SK-N-SH (cell line): ENCODE measurements at regions not wholly inside any gene's neighbourhood (a gene's known extent, or its start where the extent isn't known, plus 50 kb on each side); places are given as distances from the start of the nearest gene placed in this dataset.

ENCODE experiments used
- CTCF ChIA-PET: fragments of 300-600, 350-600 bp; formaldehyde crosslinking; extraction: SDS; loops from one replicate; lab custom pipeline; 2021; lab: Yijun Ruan, JAX
- POLR2A ChIA-PET: fragments of 350-600 bp; sonication (Branson Sonifier 250); formaldehyde crosslinking; extraction: SDS; loops from one replicate; lab custom pipeline; 2020; ENCODE audit warnings: antibody characterized with exemption, inconsistent platforms; lab: Yijun Ruan, JAX
- DNase-seq: peaks from one replicate; pipeline ENCODE4 v3.0.0; 2012
- H2AFZ ChIP-seq: fragments of 200-600 bp; sonication (generic); 2 replicates; pipeline ENCODE4 v1.8.1; 2016; ENCODE audit warnings: antibody characterized with exemption, mild to moderate bottlenecking, low read depth
- H3F3A ChIP-seq: fragments of 200-600 bp; sonication (generic); replicated peaks from 2 replicates; pipeline ENCODE3; 2016; ENCODE audit warnings: antibody characterized with exemption, mild to moderate bottlenecking; ENCODE audit not compliant: insufficient read depth
- H3K27ac ChIP-seq, 2 experiments: fragments of 200-500 bp in 1 of 2; fragments of 200-600 bp in 1 of 2; sonication (Bioruptor generic) in 1 of 2; sonication (generic), shearing (Covaris generic) in 1 of 2; 2 replicates each; pipeline versions ENCODE4 v1.5.1 to v1.6.1; 2014 to 2016; ENCODE audit warnings: low read depth in 2 of 2, inconsistent platforms in 1 of 2, low read length in 1 of 2, mild to moderate bottlenecking in 1 of 2, mixed read lengths in 1 of 2
- H3K27me3 ChIP-seq: fragments of 200-600 bp; sonication (generic), shearing (Covaris generic); 2 replicates; pipeline ENCODE4 v1.6.1; 2016; ENCODE audit warnings: mixed run types; ENCODE audit not compliant: insufficient read depth
- H3K36me3 ChIP-seq, 2 experiments: fragments of 200-500 bp in 1 of 2; fragments of 200-600 bp in 1 of 2; sonication (Bioruptor generic) in 1 of 2; sonication (generic) in 1 of 2; replicated peaks in 1 of 2; 2 replicates each; pipeline versions ENCODE3 to v1.5.1; 2014 to 2016; ENCODE audit warnings: low read length in 1 of 2, mild to moderate bottlenecking in 1 of 2; ENCODE audit not compliant: insufficient read depth in 2 of 2, control insufficient read depth in 1 of 2
- H3K4me1 ChIP-seq, 2 experiments: fragments of 200-500 bp in 1 of 2; fragments of 200-600 bp in 1 of 2; sonication (Bioruptor generic) in 1 of 2; sonication (generic), shearing (Covaris generic) in 1 of 2; 2 replicates each; pipeline versions ENCODE4 v1.5.1 to v1.6.1; 2014 to 2016; ENCODE audit warnings: low read depth in 1 of 2, low read length in 1 of 2, mixed run types in 1 of 2; ENCODE audit not compliant: insufficient read depth in 2 of 2, control insufficient read depth in 1 of 2
- H3K4me2 ChIP-seq: fragments of 200-600 bp; sonication (generic), shearing (Covaris generic); 2 replicates; pipeline ENCODE4 v1.6.1; 2017; ENCODE audit warnings: mixed run types
- H3K4me3 ChIP-seq, 2 experiments: fragments of 200-500 bp in 1 of 2; fragments of 200-600 bp in 1 of 2; sonication (Bioruptor generic) in 1 of 2; sonication (generic), shearing (Covaris generic) in 1 of 2; 2 replicates each; pipeline versions ENCODE4 v1.5.1 to v1.8.1; 2014 to 2016; ENCODE audit warnings: low read depth in 2 of 2, inconsistent platforms in 1 of 2, low read length in 1 of 2, mild to moderate bottlenecking in 1 of 2, mixed read lengths in 1 of 2, moderate library complexity in 1 of 2
- H3K79me2 ChIP-seq: fragments of 200-600 bp; sonication (generic); 2 replicates; pipeline ENCODE4 v1.8.1; 2017; ENCODE audit warnings: mild to moderate bottlenecking; ENCODE audit not compliant: insufficient read depth
- H3K9ac ChIP-seq: fragments of 200-600 bp; sonication (generic); 2 replicates; pipeline ENCODE4 v1.6.1; 2017; ENCODE audit warnings: mixed run types
- H3K9me2 ChIP-seq: fragments of 200-600 bp; sonication (generic); 2 replicates; pipeline ENCODE4 v1.6.1; 2017; ENCODE audit warnings: mixed run types
- H3K9me3 ChIP-seq: fragments of 200-600 bp; sonication (generic); 2 replicates; pipeline ENCODE4 v1.6.1; 2017; ENCODE audit warnings: mixed run types, mild to moderate bottlenecking, moderate library complexity
- H4K20me1 ChIP-seq: fragments of 200-600 bp; sonication (generic); 2 replicates; pipeline ENCODE4 v1.6.1; 2017; ENCODE audit warnings: mild to moderate bottlenecking, mixed run types; ENCODE audit not compliant: insufficient read depth
- CTCF ChIP-seq: fragments of 200-600 bp; sonication (generic); IDR thresholded peaks from 2 replicates; pipeline ENCODE4 v1.6.1; 2017; ENCODE audit warnings: antibody characterized with exemption, mild to moderate bottlenecking, moderate library complexity
- ELF1 ChIP-seq: IDR thresholded peaks from 2 replicates; pipeline ENCODE4 v1.4.0; 2012
- EP300 ChIP-seq, 2 experiments: IDR thresholded peaks; 2 replicates each; pipeline versions ENCODE4 v1.4.0 to v1.6.1; 2012; ENCODE audit warnings: borderline replicate concordance in 1 of 2, low read depth in 1 of 2, low read length in 1 of 2
- FOSL2 ChIP-seq: IDR thresholded peaks from 2 replicates; pipeline ENCODE4 v1.4.0; 2012; ENCODE audit warnings: low read depth, mild to moderate bottlenecking, moderate library complexity, borderline replicate concordance
- GABPA ChIP-seq: IDR thresholded peaks from 2 replicates; pipeline ENCODE4 v1.4.0; 2012; ENCODE audit warnings: low read depth, mild to moderate bottlenecking
- GATA2 ChIP-seq: sonication (generic); formaldehyde crosslinking; IDR thresholded peaks from 2 replicates; pipeline ENCODE4 v1.5.0; 2020; ENCODE audit warnings: mild to moderate bottlenecking, missing genetic modification reagents
- IRF3 ChIP-seq: fragments of 150-350 bp; IDR thresholded peaks from 2 replicates; pipeline ENCODE4 v1.6.1; 2016; ENCODE audit warnings: mild to moderate bottlenecking, low read depth, low read length
- JUND ChIP-seq: IDR thresholded peaks from 2 replicates; pipeline ENCODE4 v1.4.0; 2012
- MXI1 ChIP-seq: IDR thresholded peaks from 2 replicates; pipeline ENCODE4 v1.6.1; 2012; ENCODE audit warnings: mild to moderate bottlenecking, low read depth, low read length, improper control_type of control experiment
- NFIC ChIP-seq: IDR thresholded peaks from 2 replicates; pipeline ENCODE4 v1.4.0; 2012; ENCODE audit warnings: borderline replicate concordance
- NRF1 ChIP-seq: IDR thresholded peaks from 2 replicates; pipeline ENCODE4 v1.6.1; 2012; ENCODE audit warnings: low read depth, mild to moderate bottlenecking, low read length
- PBX3 ChIP-seq: IDR thresholded peaks from 2 replicates; pipeline ENCODE4; 2012
- RFX5 ChIP-seq: IDR thresholded peaks from 2 replicates; pipeline ENCODE4 v1.6.1; 2012; ENCODE audit warnings: mild to moderate bottlenecking, improper control_type of control experiment, low read length
- RXRA ChIP-seq: IDR thresholded peaks from 2 replicates; pipeline ENCODE4 v1.4.0; 2012; ENCODE audit warnings: low read depth, mild to moderate bottlenecking, borderline replicate concordance
- SIN3A ChIP-seq: IDR thresholded peaks from 2 replicates; pipeline ENCODE4 v1.6.1; 2012; ENCODE audit warnings: low read depth, mild to moderate bottlenecking, low read length, moderate library complexity, borderline replicate concordance
- SMC3 ChIP-seq: IDR thresholded peaks from 2 replicates; pipeline ENCODE4 v1.6.1; 2012; ENCODE audit warnings: low read depth, low read length, improper control_type of control experiment
- TAF1 ChIP-seq: IDR thresholded peaks from 2 replicates; pipeline ENCODE4 v1.6.1; 2012; ENCODE audit warnings: low read depth, mild to moderate bottlenecking, low read length, moderate library complexity, borderline replicate concordance
- TCF12 ChIP-seq: IDR thresholded peaks from 2 replicates; pipeline ENCODE4 v1.4.0; 2012
- TEAD4 ChIP-seq: IDR thresholded peaks from 2 replicates; pipeline ENCODE4 v1.4.0; 2012; ENCODE audit warnings: mild to moderate bottlenecking, borderline replicate concordance; ENCODE audit not compliant: insufficient read depth
- USF1 ChIP-seq: IDR thresholded peaks from 2 replicates; pipeline ENCODE4 v1.4.0; 2012; ENCODE audit warnings: low read depth, borderline replicate concordance
- USF2 ChIP-seq: fragments of 150-350 bp; IDR thresholded peaks from 2 replicates; pipeline ENCODE4 v1.6.1; 2017; ENCODE audit warnings: antibody characterized with exemption, low read length, low read depth, borderline replicate concordance
- YY1 ChIP-seq: IDR thresholded peaks from 2 replicates; pipeline ENCODE4 v1.4.0; 2012; ENCODE audit warnings: low read depth, mild to moderate bottlenecking
- ZBTB33 ChIP-seq: IDR thresholded peaks from 2 replicates; pipeline ENCODE4 v1.4.0; 2012; ENCODE audit warnings: low read depth, borderline replicate concordance
- WGBS: methylation state at CpG from one replicate; pipeline ENCODE4 v1.1.6; 2017; ENCODE audit warnings: low lambda C conversion rate; 5-methylcytosine and 5-hydroxymethylcytosine counted together

- Histone ChIP-seq H3K9ac (no peak overlapping the region), H3K9me3 (no peaks in the 10 kb centered on the region), H4K20me1 (no peaks in the 10 kb centered on the region), H3K79me2 (no peaks in the 10 kb centered on the region), H3K27ac (no peak overlapping the region), H3F3A (no peaks in the 10 kb centered on the region), H3K9me2 (no peaks in the 10 kb centered on the region), H3K4me2 (no peak overlapping the region), H2AFZ (no peak overlapping the region), H3K27me3 (no peaks in the 10 kb centered on the region)
- 50% methylated on average over 1 of the region's 1 CpG for WGBS
- ChIA-PET CTCF (no interaction called here), POLR2A (no interaction called here)
- TF ChIP-seq JUND: no peak
- no peak for TF ChIP-seq NRF1
- TF ChIP-seq MXI1: no peak
- no peak for TF ChIP-seq IRF3
- TF ChIP-seq SMC3: no peak
- TF ChIP-seq GATA2 (CRISPR knock-in tag): no peak
- TF ChIP-seq YY1: no peak
- TF ChIP-seq NFIC: no peak
- no peak for TF ChIP-seq SIN3A
- no peak for TF ChIP-seq RXRA
- TF ChIP-seq PBX3: no peak
- TF ChIP-seq RFX5: no peak
- no peak for TF ChIP-seq TAF1
- TF ChIP-seq FOSL2: no peak
- TF ChIP-seq ZBTB33: no peak
- TF ChIP-seq, all 33 proteins: peak for 0
- Histone ChIP-seq H3K4me1 (peaks cover 0 to 19% of the 10 kb centered on the region in 2 experiments; a peak in 2 of 4 replicates), H3K36me3 (no peaks in the 10 kb centered on the region), H3K4me3 (no peak overlapping the region)
- no peak for DNase-seq
These were observed 52.9 kb upstream of the TPRG1 start for GRCh38 chr3:189118896-189119295.

GRCh38 chr3:189119950-189120349, 51.8 kb upstream of the TPRG1 start:
- Histone ChIP-seq H3K4me3 (no peak overlapping the region), H3K4me2 (no peak overlapping the region), H3K9me3 (no peaks in the 10 kb centered on the region), H3K27ac (no peak overlapping the region), H4K20me1 (no peaks in the 10 kb centered on the region), H3K9me2 (no peaks in the 10 kb centered on the region), H3K9ac (no peak overlapping the region), H2AFZ (no peak overlapping the region), H3K36me3 (no peaks in the 10 kb centered on the region), H3F3A (no peaks in the 10 kb centered on the region), H3K79me2 (no peaks in the 10 kb centered on the region), H3K4me1 (peaks cover 0 to 27% of the 10 kb centered on the region in 2 experiments; a peak in 2 of 4 replicates), H3K27me3 (no peaks in the 10 kb centered on the region)
- DNase-seq: no peak
- POLR2A ChIA-PET: no interaction called here
- CTCF ChIA-PET: no interaction called here
- 62% methylated on average over 3 of the region's 3 CpGs for WGBS
- TF ChIP-seq EP300 (IDR thresholded peaks at IDR 0.05; ENCODE audit: borderline replicate concordance in 1 of 2, low read depth in 1 of 2, low read length in 1 of 2): no peak
- no peak for TF ChIP-seq TCF12
- TF ChIP-seq USF1: no peak
- TF ChIP-seq YY1: no peak
- TF ChIP-seq CTCF: no peak
- TF ChIP-seq GABPA: no peak
- no peak for TF ChIP-seq ELF1
- no peak for TF ChIP-seq MXI1
- TF ChIP-seq TEAD4: no peak
- TF ChIP-seq USF2: no peak
- no peak for TF ChIP-seq GATA2 (CRISPR knock-in tag)
